GM12878 (cell line): ENCODE measurements at regions not wholly inside any gene's neighbourhood (a gene's known extent, or its start where the extent isn't known, plus 50 kb on each side); places are given as distances from the start of the nearest gene placed in this dataset.

ENCODE experiments used
- ATAC-seq: fragments of 200-7000 bp; cut with Tn5 transposase; 3 replicates; pipeline ENCODE4 v1.9.1; 2020; ENCODE audit warnings: mild to moderate bottlenecking, moderate library complexity
- BruUV-seq: library from RNA; stranded (reverse); fragments of 400-500 nt; replicated peaks from 2 replicates; lab custom pipeline; 2021; lab: Mats Ljungman, UMichigan
- CTCF ChIA-PET: fragments of 300-600 bp; sonication (Branson Sonifier 250); formaldehyde crosslinking; extraction: SDS; loops from one replicate; lab custom pipeline; 2021; ENCODE audit warnings: inconsistent platforms; lab: Yijun Ruan, JAX
- POLR2A ChIA-PET: fragments of 350-600 bp; formaldehyde crosslinking; extraction: SDS; loops from one replicate; lab custom pipeline; 2021; ENCODE audit warnings: inconsistent platforms; lab: Charles Lee
- RAD21 ChIA-PET: fragments of 300-600 bp; sonication (Branson Sonifier 250); formaldehyde crosslinking; loops from one replicate; lab custom pipeline; 2023; ENCODE audit warnings: antibody characterized with exemption; ENCODE audit not compliant: unreplicated experiment; lab: Charles Lee
- SMC1A ChIA-PET: fragments of 300-600 bp; sonication (Branson Sonifier 250); formaldehyde crosslinking; loops from one replicate; lab custom pipeline; 2023; ENCODE audit not compliant: unreplicated experiment, uncharacterized antibody; lab: Charles Lee
- DNase-seq: peaks from one replicate; pipeline ENCODE4 v3.0.0-alpha.2; 2011; ENCODE audit warnings: low read depth, low spot score
- FAIRE-seq: peaks from 3 replicates; lab custom pipeline; 2011; peaks lifted over from hg19 to GRCh38; lab: Jason Lieb, UNC
- H2AFZ ChIP-seq: 2 replicates; pipeline ENCODE4 v1.6.0; 2011; ENCODE audit warnings: low read depth, low read length, control low read depth; ENCODE audit not compliant: control insufficient read depth
- H3K27ac ChIP-seq: 2 replicates; pipeline ENCODE4 v1.5.1; 2011; ENCODE audit warnings: control low read depth; ENCODE audit not compliant: control insufficient read depth, insufficient read depth
- H3K27me3 ChIP-seq, 2 experiments: replicated peaks in 1 of 2; 2 replicates each; pipeline versions ENCODE4 v1.6.0 to v1.6.1; 2011; ENCODE audit warnings: low read length in 1 of 2; ENCODE audit not compliant: control insufficient read depth in 2 of 2, insufficient read depth in 2 of 2
- H3K36me3 ChIP-seq, 2 experiments: 2 replicates each; pipeline ENCODE4 v1.5.1; 2011; ENCODE audit warnings: low read length in 1 of 2; ENCODE audit not compliant: control insufficient read depth in 2 of 2, insufficient read depth in 2 of 2
- H3K4me1 ChIP-seq: 2 replicates; pipeline ENCODE4 v1.6.1; 2011; ENCODE audit warnings: mild to moderate bottlenecking, low read length, moderate library complexity, mixed read lengths; ENCODE audit not compliant: control insufficient read depth, insufficient read depth
- H3K4me2 ChIP-seq: 2 replicates; pipeline ENCODE4 v1.6.0; 2011; ENCODE audit warnings: control low read depth; ENCODE audit not compliant: control insufficient read depth, insufficient read depth
- H3K4me3 ChIP-seq: fragments of 200-600 bp; sonication (generic); 2 replicates; pipeline ENCODE4 v1.5.1; 2016
- H3K79me2 ChIP-seq: 2 replicates; pipeline ENCODE4 v1.6.0; 2011; ENCODE audit warnings: low read length; ENCODE audit not compliant: control insufficient read depth, insufficient read depth
- H3K9ac ChIP-seq: 2 replicates; pipeline ENCODE4 v1.8.0; 2011; ENCODE audit warnings: low read length, control low read depth, mixed read lengths; ENCODE audit not compliant: control insufficient read depth, insufficient read depth
- H3K9me3 ChIP-seq: replicated peaks from 3 replicates; pipeline ENCODE4 v1.5.1; 2011; ENCODE audit warnings: mild to moderate bottlenecking, low read length; ENCODE audit not compliant: control insufficient read depth, insufficient read depth
- H4K20me1 ChIP-seq: 2 replicates; pipeline ENCODE4 v1.6.0; 2011; ENCODE audit not compliant: control insufficient read depth, insufficient read depth
- MYB ChIP-seq: fragments of 150-350 bp; IDR thresholded peaks from 2 replicates; pipeline ENCODE4 v1.6.1; 2014; ENCODE audit warnings: mild to moderate bottlenecking, low read depth, low read length, borderline replicate concordance
- WGBS: methylation state at CpG from one replicate; pipeline ENCODE4 v1.1.6; 2016; ENCODE audit warnings: low lambda C conversion rate; ENCODE audit not compliant: insufficient replicate concordance, insufficient coverage; ENCODE audit errors: missing lambda C conversion rate; 5-methylcytosine and 5-hydroxymethylcytosine counted together
- in situ Hi-C: fragments of 300-500 bp; cut with MboI; formaldehyde crosslinking; loops from 9 replicates; pipeline ENCODE4 v1.14.3; 2018; ENCODE audit warnings: mixed read lengths
- intact Hi-C: fragments of 100-400 bp; cut with micrococcal nuclease; formaldehyde crosslinking; loops from one replicate; pipeline ENCODE4 v1.14.2; 2022; ENCODE audit not compliant: unreplicated experiment
- TF ChIP-seq, protein P1 (sequence below): fragments of 450-650 bp; formaldehyde crosslinking; IDR thresholded peaks from 2 replicates; pipeline ENCODE4 v1.4.0; 2022; ENCODE audit warnings: mild to moderate bottlenecking, moderate library complexity
- TF ChIP-seq, protein P2 (sequence below): fragments of 450-650 bp; conservative IDR thresholded peaks from 2 replicates; pipeline ENCODE4 v1.6.1; 2017; ENCODE audit warnings: mild to moderate bottlenecking, moderate library complexity
- TF ChIP-seq, protein P3 (sequence below): fragments of 450-650 bp; IDR thresholded peaks from 2 replicates; pipeline ENCODE4 v1.6.1; 2016; ENCODE audit warnings: mild to moderate bottlenecking
- TF ChIP-seq, protein P4 (sequence below): fragments of 450-650 bp; IDR thresholded peaks from 2 replicates; pipeline ENCODE4 v1.6.1; 2017; ENCODE audit warnings: borderline replicate concordance
- TF ChIP-seq, protein P5 (sequence below): fragments of 450-650 bp; IDR thresholded peaks from 2 replicates; pipeline ENCODE4 v1.6.1; 2016; ENCODE audit warnings: mild to moderate bottlenecking

DNA sequence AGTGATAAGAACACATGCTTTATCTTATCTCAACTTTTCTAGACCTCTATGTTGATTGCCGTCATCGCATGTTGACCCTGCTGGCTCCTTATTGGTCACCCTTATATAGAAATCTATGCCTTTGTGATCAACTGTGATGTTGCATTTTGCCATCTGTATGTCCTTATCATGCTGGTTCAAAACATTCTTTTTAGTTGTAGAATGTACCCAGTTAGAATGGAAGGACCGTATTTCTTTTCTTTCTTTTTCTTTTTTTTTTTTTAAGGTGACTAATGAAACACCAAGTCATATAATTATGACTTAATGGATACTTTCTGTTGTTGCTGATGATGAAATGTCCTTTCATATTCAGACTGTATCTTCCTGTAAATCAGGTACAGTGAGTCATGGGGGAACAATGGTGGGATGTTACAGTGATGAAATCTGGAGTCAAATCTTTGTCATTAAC is 145.9 kb upstream of the CITED2 start (continued):
- TF ChIP-seq, protein P1, sequence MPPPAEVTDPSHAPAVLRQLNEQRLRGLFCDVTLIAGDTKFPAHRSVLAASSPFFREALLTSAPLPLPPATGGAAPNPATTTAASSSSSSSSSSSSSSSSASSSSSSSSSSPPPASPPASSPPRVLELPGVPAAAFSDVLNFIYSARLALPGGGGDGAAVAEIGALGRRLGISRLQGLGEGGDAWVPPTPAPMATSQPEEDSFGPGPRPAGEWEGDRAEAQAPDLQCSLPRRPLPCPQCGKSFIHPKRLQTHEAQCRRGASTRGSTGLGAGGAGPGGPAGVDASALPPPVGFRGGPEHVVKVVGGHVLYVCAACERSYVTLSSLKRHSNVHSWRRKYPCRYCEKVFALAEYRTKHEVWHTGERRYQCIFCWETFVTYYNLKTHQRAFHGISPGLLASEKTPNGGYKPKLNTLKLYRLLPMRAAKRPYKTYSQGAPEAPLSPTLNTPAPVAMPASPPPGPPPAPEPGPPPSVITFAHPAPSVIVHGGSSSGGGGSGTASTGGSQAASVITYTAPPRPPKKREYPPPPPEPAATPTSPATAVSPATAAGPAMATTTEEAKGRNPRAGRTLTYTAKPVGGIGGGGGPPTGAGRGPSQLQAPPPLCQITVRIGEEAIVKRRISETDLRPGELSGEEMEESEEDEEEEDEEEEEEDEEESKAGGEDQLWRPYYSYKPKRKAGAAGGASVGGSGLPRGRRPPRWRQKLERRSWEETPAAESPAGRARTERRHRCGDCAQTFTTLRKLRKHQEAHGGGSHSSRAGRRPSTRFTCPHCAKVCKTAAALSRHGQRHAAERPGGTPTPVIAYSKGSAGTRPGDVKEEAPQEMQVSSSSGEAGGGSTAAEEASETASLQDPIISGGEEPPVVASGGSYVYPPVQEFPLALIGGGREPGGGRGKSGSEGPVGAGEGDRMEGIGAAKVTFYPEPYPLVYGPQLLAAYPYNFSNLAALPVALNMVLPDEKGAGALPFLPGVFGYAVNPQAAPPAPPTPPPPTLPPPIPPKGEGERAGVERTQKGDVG, result no peak

DNA sequence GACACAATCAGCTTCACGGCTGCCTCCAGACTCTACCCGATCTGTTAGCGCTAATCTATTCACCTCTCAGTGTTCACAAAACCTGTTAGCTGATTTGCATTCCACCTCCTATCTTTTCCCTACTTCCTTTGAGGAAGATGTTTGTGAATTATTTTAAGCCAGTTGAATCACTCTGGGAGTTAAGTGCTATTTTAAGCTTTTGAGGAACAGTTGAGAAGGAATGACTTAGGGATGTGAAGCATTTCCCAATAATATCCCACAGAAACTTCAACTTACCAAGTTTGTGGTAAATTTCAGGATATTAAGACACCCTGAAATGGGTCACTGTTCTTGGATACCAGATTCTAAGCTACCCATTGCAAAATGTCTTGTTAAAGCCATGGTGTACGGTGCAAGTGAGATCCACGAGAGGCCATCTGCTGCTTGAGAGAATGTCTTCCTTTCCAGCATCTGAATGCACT is 145.2 kb upstream of the CITED2 start:
- no peak overlapping the region for H3K9ac ChIP-seq
- H3K4me1 ChIP-seq, result no peaks in the 10 kb centered on the region
- H3K79me2 ChIP-seq, result no peaks in the 10 kb centered on the region
- no peak for ATAC-seq
- RAD21 ChIA-PET, result no interaction called here
- in situ Hi-C loops (no loop called here), intact Hi-C loops (no loop called here)
- POLR2A ChIA-PET, result no interaction called here
- SMC1A ChIA-PET, result interaction anchor here (1.4 to 1.6 kb wide), 3 partner anchors 9 to 11 kb away, joined by 3 to 4 read pairs (median 3); no protein-coding TSS in a partner anchor
- H3K4me2 ChIP-seq, result no peak overlapping the region
- H3K9me3 ChIP-seq, result no peaks in the 10 kb centered on the region
- H3K4me3 ChIP-seq, result no peak overlapping the region
- no peaks in the 10 kb centered on the region for H4K20me1 ChIP-seq
- CTCF ChIA-PET, result no interaction called here
- no peak for DNase-seq
- no peaks in the 10 kb centered on the region for H3K27me3 ChIP-seq
- TF ChIP-seq, protein P2, sequence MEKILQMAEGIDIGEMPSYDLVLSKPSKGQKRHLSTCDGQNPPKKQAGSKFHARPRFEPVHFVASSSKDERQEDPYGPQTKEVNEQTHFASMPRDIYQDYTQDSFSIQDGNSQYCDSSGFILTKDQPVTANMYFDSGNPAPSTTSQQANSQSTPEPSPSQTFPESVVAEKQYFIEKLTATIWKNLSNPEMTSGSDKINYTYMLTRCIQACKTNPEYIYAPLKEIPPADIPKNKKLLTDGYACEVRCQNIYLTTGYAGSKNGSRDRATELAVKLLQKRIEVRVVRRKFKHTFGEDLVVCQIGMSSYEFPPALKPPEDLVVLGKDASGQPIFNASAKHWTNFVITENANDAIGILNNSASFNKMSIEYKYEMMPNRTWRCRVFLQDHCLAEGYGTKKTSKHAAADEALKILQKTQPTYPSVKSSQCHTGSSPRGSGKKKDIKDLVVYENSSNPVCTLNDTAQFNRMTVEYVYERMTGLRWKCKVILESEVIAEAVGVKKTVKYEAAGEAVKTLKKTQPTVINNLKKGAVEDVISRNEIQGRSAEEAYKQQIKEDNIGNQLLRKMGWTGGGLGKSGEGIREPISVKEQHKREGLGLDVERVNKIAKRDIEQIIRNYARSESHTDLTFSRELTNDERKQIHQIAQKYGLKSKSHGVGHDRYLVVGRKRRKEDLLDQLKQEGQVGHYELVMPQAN, result no peak
- TF ChIP-seq MYB, result no peak
- TF ChIP-seq, protein P3, sequence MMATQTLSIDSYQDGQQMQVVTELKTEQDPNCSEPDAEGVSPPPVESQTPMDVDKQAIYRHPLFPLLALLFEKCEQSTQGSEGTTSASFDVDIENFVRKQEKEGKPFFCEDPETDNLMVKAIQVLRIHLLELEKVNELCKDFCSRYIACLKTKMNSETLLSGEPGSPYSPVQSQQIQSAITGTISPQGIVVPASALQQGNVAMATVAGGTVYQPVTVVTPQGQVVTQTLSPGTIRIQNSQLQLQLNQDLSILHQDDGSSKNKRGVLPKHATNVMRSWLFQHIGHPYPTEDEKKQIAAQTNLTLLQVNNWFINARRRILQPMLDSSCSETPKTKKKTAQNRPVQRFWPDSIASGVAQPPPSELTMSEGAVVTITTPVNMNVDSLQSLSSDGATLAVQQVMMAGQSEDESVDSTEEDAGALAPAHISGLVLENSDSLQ, result no peak
- TF ChIP-seq, protein P4, sequence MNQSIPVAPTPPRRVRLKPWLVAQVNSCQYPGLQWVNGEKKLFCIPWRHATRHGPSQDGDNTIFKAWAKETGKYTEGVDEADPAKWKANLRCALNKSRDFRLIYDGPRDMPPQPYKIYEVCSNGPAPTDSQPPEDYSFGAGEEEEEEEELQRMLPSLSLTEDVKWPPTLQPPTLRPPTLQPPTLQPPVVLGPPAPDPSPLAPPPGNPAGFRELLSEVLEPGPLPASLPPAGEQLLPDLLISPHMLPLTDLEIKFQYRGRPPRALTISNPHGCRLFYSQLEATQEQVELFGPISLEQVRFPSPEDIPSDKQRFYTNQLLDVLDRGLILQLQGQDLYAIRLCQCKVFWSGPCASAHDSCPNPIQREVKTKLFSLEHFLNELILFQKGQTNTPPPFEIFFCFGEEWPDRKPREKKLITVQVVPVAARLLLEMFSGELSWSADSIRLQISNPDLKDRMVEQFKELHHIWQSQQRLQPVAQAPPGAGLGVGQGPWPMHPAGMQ, result no peak
- TF ChIP-seq, protein P5, sequence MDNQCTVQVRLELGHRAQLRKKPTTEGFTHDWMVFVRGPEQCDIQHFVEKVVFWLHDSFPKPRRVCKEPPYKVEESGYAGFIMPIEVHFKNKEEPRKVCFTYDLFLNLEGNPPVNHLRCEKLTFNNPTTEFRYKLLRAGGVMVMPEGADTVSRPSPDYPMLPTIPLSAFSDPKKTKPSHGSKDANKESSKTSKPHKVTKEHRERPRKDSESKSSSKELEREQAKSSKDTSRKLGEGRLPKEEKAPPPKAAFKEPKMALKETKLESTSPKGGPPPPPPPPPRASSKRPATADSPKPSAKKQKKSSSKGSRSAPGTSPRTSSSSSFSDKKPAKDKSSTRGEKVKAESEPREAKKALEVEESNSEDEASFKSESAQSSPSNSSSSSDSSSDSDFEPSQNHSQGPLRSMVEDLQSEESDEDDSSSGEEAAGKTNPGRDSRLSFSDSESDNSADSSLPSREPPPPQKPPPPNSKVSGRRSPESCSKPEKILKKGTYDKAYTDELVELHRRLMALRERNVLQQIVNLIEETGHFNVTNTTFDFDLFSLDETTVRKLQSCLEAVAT, result no peak
- no peak overlapping the region for H3K27ac ChIP-seq
- no TSS peak for BruUV-seq
- FAIRE-seq, result no peak
- WGBS, result 98% methylated on average over 5 of the region's 5 CpGs
- H2AFZ ChIP-seq, result no peak overlapping the region
- no peaks in the 10 kb centered on the region for H3K36me3 ChIP-seq
